ENCODE measurements at regions not wholly inside any gene's neighbourhood (a gene's known extent, or its start where the extent isn't known, plus 50 kb on each side); places are given as distances from the start of the nearest gene placed in this dataset. TPM values are rescaled to one million over a fixed set of nuclear protein-coding genes. Genes with fewer than 3 reads are reported as not detected.

Small RNA genes in the stretch of these regions (microRNA-seq; reads per million reads assigned to microRNA genes)
- not detected for gene MIR8060

Small RNA genes in the stretch of these regions (small RNA-seq; reads per million reads assigned to genes)
- gene MIR8060 (ENCODE audit: low replicate concordance), result not detected
- not detected for gene RNU6-1094P (ENCODE audit: low replicate concordance)
